ENCODE measurements at regions not wholly inside any gene's neighbourhood (a gene's known extent, or its start where the extent isn't known, plus 50 kb on each side); places are given as distances from the start of the nearest gene placed in this dataset.

- no peak overlapping the region for H3K4me3 ChIP-seq (ENCODE audit: low read depth, low read length)
- TF ChIP-seq CTCF (IDR thresholded peaks at IDR 0.05; ENCODE audit: low read depth, low read length), result no peak
These were observed 324.9 kb upstream of the TCF4 start for GRCh38 chr18:55912919-55913318.

- no peak for TF ChIP-seq CTCF (IDR thresholded peaks at IDR 0.05; ENCODE audit: low read depth, low read length)
- no peak overlapping the region for H3K4me3 ChIP-seq (ENCODE audit: low read depth, low read length)
These were observed 324.1 kb upstream of the TCF4 start for GRCh38 chr18:55912071-55912470.

GRCh38 chr18:55910296-55910695, 322.3 kb upstream of the TCF4 start:
- no peak for TF ChIP-seq CTCF (IDR thresholded peaks at IDR 0.05; ENCODE audit: low read depth, low read length)

GRCh38 chr18:55908901-55909366, 320.9 kb upstream of the TCF4 start:
- H3K4me3 ChIP-seq (ENCODE audit: low read depth, low read length), result no peak overlapping the region
- no peak for TF ChIP-seq CTCF (IDR thresholded peaks at IDR 0.05; ENCODE audit: low read depth, low read length)

More at GRCh38 chr18:55910296-55910695, 322.3 kb upstream of the TCF4 start:
- no peak overlapping the region for H3K4me3 ChIP-seq (ENCODE audit: low read depth, low read length)

- H3K4me3 ChIP-seq (ENCODE audit: low read depth, low read length), result no peak overlapping the region
- TF ChIP-seq CTCF (IDR thresholded peaks at IDR 0.05; ENCODE audit: low read depth, low read length), result no peak
These were observed 319.6 kb upstream of the TCF4 start for GRCh38 chr18:55907453-55908175.

GRCh38 chr18:55906536-55906935, 318.5 kb upstream of the TCF4 start:
- H3K4me3 ChIP-seq (ENCODE audit: low read depth, low read length), result no peak overlapping the region
- TF ChIP-seq CTCF (IDR thresholded peaks at IDR 0.05; ENCODE audit: low read depth, low read length), result no peak

- no peak overlapping the region for H3K4me3 ChIP-seq (ENCODE audit: low read depth, low read length)
- no peak for TF ChIP-seq CTCF (IDR thresholded peaks at IDR 0.05; ENCODE audit: low read depth, low read length)
These were observed 315.9 kb upstream of the TCF4 start for GRCh38 chr18:55903911-55904310.

All from WI38 (cell line).